Skin of body (tissue), 1 donor: ENCODE measurements at regions not wholly inside any gene's neighbourhood (a gene's known extent, or its start where the extent isn't known, plus 50 kb on each side); places are given as distances from the start of the nearest gene placed in this dataset.

ENCODE experiments used
- DNase-seq: peaks from one replicate; lab custom pipeline; 2025; lab: John Stamatoyannopoulos, UW

GRCh38 chr4:10760086-10760485 lies 75.5 kb upstream of the CLNK start:
- DNase-seq: no peak

- no peak for DNase-seq
These were observed 74.3 kb upstream of the CLNK start for GRCh38 chr4:10758906-10759305.

GRCh38 chr4:10753856-10754402 lies 69.4 kb upstream of the CLNK start:
- no peak for DNase-seq

GRCh38 chr4:10753336-10753735 lies 68.8 kb upstream of the CLNK start:
- DNase-seq: no peak

GRCh38 chr4:10750714-10751113 lies 66.1 kb upstream of the CLNK start:
- peak; percentile 11 for DNase-seq

GRCh38 chr4:10747186-10747585 lies 62.6 kb upstream of the CLNK start:
- DNase-seq: no peak

GRCh38 chr4:10746371-10747171 lies 62.0 kb upstream of the CLNK start:
- no peak for DNase-seq

- no peak for DNase-seq
These were observed 58.8 kb upstream of the CLNK start for GRCh38 chr4:10743357-10743756.

GRCh38 chr4:10741961-10742699 lies 57.6 kb upstream of the CLNK start:
- no peak for DNase-seq

- no peak for DNase-seq
These were observed 56.5 kb upstream of the CLNK start for GRCh38 chr4:10740891-10741620.

GRCh38 chr4:10740251-10740650 lies 55.7 kb upstream of the CLNK start:
- no peak for DNase-seq

- DNase-seq: no peak
These were observed 54.4 kb upstream of the CLNK start for GRCh38 chr4:10738826-10739489.

GRCh38 chr4:10737337-10737736 lies 52.8 kb upstream of the CLNK start:
- DNase-seq: no peak

GRCh38 chr4:10736895-10737294 lies 52.3 kb upstream of the CLNK start:
- no peak for DNase-seq

- no peak for DNase-seq
These were observed 51.7 kb upstream of the CLNK start for GRCh38 chr4:10736266-10736665.

- DNase-seq: no peak
These were observed 50.1 kb upstream of the CLNK start for GRCh38 chr4:10734697-10735096.
